Gastrocnemius medialis (tissue), 4 donors: ENCODE measurements at regions not wholly inside any gene's neighbourhood (a gene's known extent, or its start where the extent isn't known, plus 50 kb on each side); places are given as distances from the start of the nearest gene placed in this dataset.
"Not testable (repeated sequence)": the region's sequence is repeated elsewhere in the genome, so short reads cannot be mapped to it uniquely, and the experiment has no call there.

Experiments
- ATAC-seq, 2 donors: fragments of 150-250 bp; one replicate each; pipeline ENCODE4 v1.9.1; 2016
- DNase-seq, 2 donors: peaks; one replicate each; pipeline ENCODE4 v3.0.0-alpha.2; 2019
- H3K27ac ChIP-seq, 4 donors: fragments of 200-600 bp; sonication (generic); 1 replicate in 1 of 4; 2 replicates in 3 of 4; pipeline ENCODE4 v1.5.1; 2016 to 2018; ENCODE audit warnings: mild to moderate bottlenecking in 2 of 4, moderate library complexity in 1 of 4
- H3K27me3 ChIP-seq, 3 donors: fragments of 200-600 bp; sonication (generic) in 2 of 3; 1 replicate in 1 of 3; 2 replicates in 2 of 3; pipeline versions ENCODE4 v1.5.1 to v1.6.0; 2016 to 2019; ENCODE audit warnings: mild to moderate bottlenecking in 1 of 3, moderate library complexity in 1 of 3
- H3K36me3 ChIP-seq, 2 donors: fragments of 200-600 bp; sonication (generic) in 1 of 2; one replicate each; pipeline ENCODE4 v1.5.1; 2017 to 2018
- H3K4me1 ChIP-seq, 2 donors: fragments of 200-600 bp; sonication (generic) in 1 of 2; one replicate each; pipeline ENCODE4 v1.5.1; 2016 to 2017; ENCODE audit warnings: mild to moderate bottlenecking in 2 of 2
- H3K4me3 ChIP-seq, 4 donors: fragments of 200-600 bp; sonication (generic) in 3 of 4; 1 replicate in 1 of 4; 2 replicates in 3 of 4; pipeline ENCODE4 v1.5.1; 2016 to 2019; ENCODE audit warnings: mild to moderate bottlenecking in 2 of 4
- H3K9me3 ChIP-seq, 3 donors: fragments of 200-600 bp; sonication (generic) in 2 of 3; 1 replicate in 1 of 3; 2 replicates in 2 of 3; pipeline ENCODE4 v1.5.1; 2016 to 2019
- POLR2A ChIP-seq, 2 donors: fragments of 450-650 bp; IDR thresholded peaks; one replicate each; pipeline ENCODE4 v1.6.1; 2017; ENCODE audit warnings: antibody characterized with exemption in 2 of 2, mild to moderate bottlenecking in 2 of 2, moderate library complexity in 2 of 2
- in situ Hi-C, 4 donors: fragments of 200-750 bp; cut with MboI; loops; one replicate each; pipeline versions ENCODE4 v1.15.0 to v1.8.0; 2017; ENCODE audit warnings: low sequenced_read_pairs in 4 of 4
- intact Hi-C: fragments of 100-400 bp; cut with DNase I; formaldehyde crosslinking; loops from one replicate; pipeline ENCODE4 v1.15.1; 2023; ENCODE audit warnings: low total_unique reads
- TF ChIP-seq, protein P1 (sequence below), 5 experiments: fragments of 450-650 bp in 3 of 5; fragments of 200-600 bp in 2 of 5; sonication (generic) in 2 of 5; IDR thresholded peaks in 4 of 5; conservative IDR thresholded peaks in 1 of 5; 1 replicate in 4 of 5; 2 replicates in 1 of 5; pipeline ENCODE4 v1.5.1; 2016 to 2019; ENCODE audit warnings: antibody characterized with exemption in 5 of 5, mild to moderate bottlenecking in 3 of 5, moderate library complexity in 3 of 5

- ATAC-seq (no peak), DNase-seq (no peak)
- Histone ChIP-seq H3K36me3 (no peaks in the 10 kb centered on the region), H3K27me3 (peaks cover 0 to 8% (median 4%) of the 10 kb centered on the region in 3 donors), H3K9me3 (no peaks in the 10 kb centered on the region), H3K4me3 (no peak overlapping the region), H3K4me1 (no peaks in the 10 kb centered on the region), H3K27ac (no peak overlapping the region)
- in situ Hi-C loops (no loop called here), intact Hi-C loops (no loop called here)
- TF ChIP-seq, protein P1, sequence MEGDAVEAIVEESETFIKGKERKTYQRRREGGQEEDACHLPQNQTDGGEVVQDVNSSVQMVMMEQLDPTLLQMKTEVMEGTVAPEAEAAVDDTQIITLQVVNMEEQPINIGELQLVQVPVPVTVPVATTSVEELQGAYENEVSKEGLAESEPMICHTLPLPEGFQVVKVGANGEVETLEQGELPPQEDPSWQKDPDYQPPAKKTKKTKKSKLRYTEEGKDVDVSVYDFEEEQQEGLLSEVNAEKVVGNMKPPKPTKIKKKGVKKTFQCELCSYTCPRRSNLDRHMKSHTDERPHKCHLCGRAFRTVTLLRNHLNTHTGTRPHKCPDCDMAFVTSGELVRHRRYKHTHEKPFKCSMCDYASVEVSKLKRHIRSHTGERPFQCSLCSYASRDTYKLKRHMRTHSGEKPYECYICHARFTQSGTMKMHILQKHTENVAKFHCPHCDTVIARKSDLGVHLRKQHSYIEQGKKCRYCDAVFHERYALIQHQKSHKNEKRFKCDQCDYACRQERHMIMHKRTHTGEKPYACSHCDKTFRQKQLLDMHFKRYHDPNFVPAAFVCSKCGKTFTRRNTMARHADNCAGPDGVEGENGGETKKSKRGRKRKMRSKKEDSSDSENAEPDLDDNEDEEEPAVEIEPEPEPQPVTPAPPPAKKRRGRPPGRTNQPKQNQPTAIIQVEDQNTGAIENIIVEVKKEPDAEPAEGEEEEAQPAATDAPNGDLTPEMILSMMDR (IDR thresholded peaks at IDR 0.05 in 4 of 5, conservative IDR thresholded peaks at IDR 0.05 in 1 of 5): no peak
- TF ChIP-seq POLR2A (IDR thresholded peaks at IDR 0.05): no peak
Observed at GRCh38 chr7:98779800-98780587, 89.8 kb downstream of the TMEM130 start.

DNA sequence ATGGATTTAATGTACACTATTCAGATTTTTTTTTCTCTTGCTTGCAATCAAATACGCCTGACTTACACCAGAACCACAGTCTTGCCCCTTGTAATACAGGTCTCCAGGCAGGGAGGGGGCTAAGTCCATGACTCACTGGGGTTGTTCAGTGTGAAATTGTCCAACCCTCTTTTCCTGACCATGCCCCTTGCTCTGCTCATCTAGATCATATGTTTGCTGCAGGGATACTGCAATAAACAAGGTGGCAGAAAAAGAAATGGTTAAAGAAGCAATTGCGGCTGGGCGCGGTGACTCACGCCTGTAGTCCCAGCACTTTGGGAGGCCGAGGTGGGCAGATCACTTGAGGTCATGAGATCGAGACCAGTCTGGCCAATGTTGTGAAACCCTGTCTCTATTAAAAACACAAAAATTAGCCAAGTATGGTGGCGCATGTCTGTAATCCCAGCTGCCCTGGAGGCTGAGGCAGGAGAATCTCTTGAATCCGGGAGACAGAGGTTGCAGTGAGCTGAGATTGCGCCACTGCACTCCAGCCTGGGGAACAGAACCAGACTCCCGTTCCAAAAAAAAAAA lies 85.5 kb downstream of the TMEM130 start:
- Histone ChIP-seq H3K27ac (no peak overlapping the region), H3K36me3 (no peaks in the 10 kb centered on the region), H3K4me1 (no peaks in the 10 kb centered on the region), H3K27me3 (peaks cover 0 to 8% (median 4%) of the 10 kb centered on the region in 3 donors), H3K9me3 (no peaks in the 10 kb centered on the region), H3K4me3 (no peak overlapping the region)
- intact Hi-C loops (no loop called here), in situ Hi-C loops (no loop called here)
- no peak for DNase-seq
- ATAC-seq: no peak
- TF ChIP-seq POLR2A (IDR thresholded peaks at IDR 0.05): no peak
- TF ChIP-seq, protein P1 (IDR thresholded peaks at IDR 0.05 in 4 of 5, conservative IDR thresholded peaks at IDR 0.05 in 1 of 5): no peak

GRCh38 chr7:98785929-98786571 lies 83.8 kb downstream of the TMEM130 start:
- Histone ChIP-seq H3K36me3 (no peaks in the 10 kb centered on the region), H3K27ac (no peak overlapping the region), H3K27me3 (peaks cover 0 to 5% (median 0%) of the 10 kb centered on the region in 3 donors), H3K9me3 (no peaks in the 10 kb centered on the region), H3K4me3 (no peak overlapping the region), H3K4me1 (no peaks in the 10 kb centered on the region)
- no peak for DNase-seq
- in situ Hi-C loops: no loop called here
- ATAC-seq: no peak
- intact Hi-C loops: no loop called here
- no peak for TF ChIP-seq POLR2A (IDR thresholded peaks at IDR 0.05)
- TF ChIP-seq, protein P1 (IDR thresholded peaks at IDR 0.05 in 4 of 5, conservative IDR thresholded peaks at IDR 0.05 in 1 of 5): no peak

GRCh38 chr7:98788966-98789365 lies 80.8 kb downstream of the TMEM130 start:
- no peak overlapping the region for H3K27ac ChIP-seq
- no peak for DNase-seq

DNA sequence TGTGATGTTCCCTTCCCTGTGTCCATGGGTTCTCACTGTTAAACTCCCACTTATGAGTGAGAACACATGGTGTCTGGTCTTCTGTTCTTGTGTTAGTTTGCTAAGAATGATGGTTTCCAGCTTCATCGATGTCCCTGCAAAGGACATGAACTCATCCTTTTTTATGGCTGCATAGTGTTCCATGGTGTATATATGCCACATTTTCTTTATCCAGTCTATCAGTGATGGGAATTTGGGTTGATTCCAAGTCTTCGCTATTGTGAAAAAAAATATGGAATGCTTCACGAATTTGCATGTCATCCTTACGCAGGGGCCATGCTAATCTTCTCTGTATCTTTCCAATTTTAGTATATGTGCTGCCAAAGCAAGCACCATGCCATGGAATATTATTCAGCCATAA lies 75.4 kb downstream of the TMEM130 start:
- H3K36me3 ChIP-seq, H3K4me3 ChIP-seq, H3K4me1 ChIP-seq, H3K27ac ChIP-seq, in situ Hi-C loops, intact Hi-C loops, DNase-seq, H3K27me3 ChIP-seq, ATAC-seq, H3K9me3 ChIP-seq: not testable (repeated sequence)

More at GRCh38 chr7:98788966-98789365, 80.8 kb downstream of the TMEM130 start:
- Histone ChIP-seq H3K4me1 (no peaks in the 10 kb centered on the region), H3K27me3 (no peaks in the 10 kb centered on the region), H3K4me3 (no peak overlapping the region), H3K9me3 (no peaks in the 10 kb centered on the region), H3K36me3 (no peaks in the 10 kb centered on the region)
- in situ Hi-C loops (no loop called here), intact Hi-C loops (no loop called here)
- TF ChIP-seq POLR2A (IDR thresholded peaks at IDR 0.05): no peak
- TF ChIP-seq, protein P1 (IDR thresholded peaks at IDR 0.05 in 4 of 5, conservative IDR thresholded peaks at IDR 0.05 in 1 of 5): no peak
- no peak for ATAC-seq
